AG04450 (cell line): ENCODE measurements at regions not wholly inside any gene's neighbourhood (a gene's known extent, or its start where the extent isn't known, plus 50 kb on each side); places are given as distances from the start of the nearest gene placed in this dataset.

Experiments used
- CTCF ChIA-PET: fragments of 300-600, 350-600 bp; formaldehyde crosslinking; extraction: SDS; loops from one replicate; lab custom pipeline; 2022; ENCODE audit warnings: antibody characterized with exemption, inconsistent platforms; lab: Charles Lee
- POLR2A ChIA-PET: fragments of 350-600 bp; formaldehyde crosslinking; extraction: SDS; loops from one replicate; lab custom pipeline; 2021; ENCODE audit warnings: antibody characterized with exemption, inconsistent platforms; lab: Yijun Ruan, JAX
- DNase-seq: peaks from one replicate; pipeline ENCODE4 v3.0.0-alpha.2; 2011; ENCODE audit warnings: low read depth, low spot score
- H3K27ac ChIP-seq: one replicate; pipeline ENCODE4 v1.5.1; 2012; ENCODE audit warnings: low read depth, low read length, control low read depth
- H3K27me3 ChIP-seq: one replicate; pipeline ENCODE4 v1.6.0; 2012; ENCODE audit warnings: low read length; ENCODE audit not compliant: control insufficient read depth, insufficient read depth
- H3K4me3 ChIP-seq: 2 replicates; pipeline ENCODE4 v1.5.1; 2011; ENCODE audit warnings: mild to moderate bottlenecking, low read depth, low read length, control low read depth
- H3K9me3 ChIP-seq: 2 replicates; pipeline ENCODE4 v1.5.1; 2012; ENCODE audit warnings: low read length; ENCODE audit not compliant: control insufficient read depth, insufficient read depth
- CTCF ChIP-seq: IDR thresholded peaks from 2 replicates; pipeline ENCODE4 v1.5.1; 2011; ENCODE audit warnings: low read depth, low read length, control low read depth, inconsistent platforms

GRCh38 chr12:22851532-22851931 is 226.6 kb downstream of the ETNK1 start:
- POLR2A ChIA-PET: no interaction called here
- no peak for TF ChIP-seq CTCF
- CTCF ChIA-PET: no interaction called here
- Histone ChIP-seq H3K27me3 (no peaks in the 10 kb centered on the region), H3K9me3 (no peaks in the 10 kb centered on the region), H3K27ac (no peak overlapping the region), H3K4me3 (no peak overlapping the region)
- DNase-seq: no peak

GRCh38 chr12:22855456-22855855 is 230.5 kb downstream of the ETNK1 start:
- H3K4me3 ChIP-seq: no peak overlapping the region
- TF ChIP-seq CTCF: no peak
- ChIA-PET POLR2A (no interaction called here), CTCF (interaction anchor here (1.0 to 4.6 kb wide), 7 partner anchors 18 to 1923 kb away, joined by 3 to 32 read pairs (median 5); no protein-coding TSS in a partner anchor)
- no peaks in the 10 kb centered on the region for H3K9me3 ChIP-seq
- no peaks in the 10 kb centered on the region for H3K27me3 ChIP-seq
- DNase-seq: no peak
- no peak overlapping the region for H3K27ac ChIP-seq

- Histone ChIP-seq H3K27ac (no peak overlapping the region), H3K4me3 (no peak overlapping the region), H3K27me3 (no peaks in the 10 kb centered on the region), H3K9me3 (no peaks in the 10 kb centered on the region)
- ChIA-PET CTCF (interaction anchor here (0.6 to 4.6 kb wide), 21 partner anchors 13 to 1923 kb away, joined by 3 to 32 read pairs (median 3); no protein-coding TSS in a partner anchor), POLR2A (no interaction called here)
- peak; percentile 70 for TF ChIP-seq CTCF
- DNase-seq: peak; percentile 1
These were observed 231.2 kb downstream of the ETNK1 start for GRCh38 chr12:22856178-22856577.

GRCh38 chr12:22858849-22859570 is 234.0 kb downstream of the ETNK1 start:
- DNase-seq: no peak
- no peak overlapping the region for H3K27ac ChIP-seq
- ChIA-PET CTCF (interaction anchor here (1.0 kb wide), 1 partner anchor 196 kb away, joined by 3 read pairs; no protein-coding TSS in a partner anchor), POLR2A (no interaction called here)
- H3K4me3 ChIP-seq: no peak overlapping the region
- no peaks in the 10 kb centered on the region for H3K27me3 ChIP-seq
- no peak for TF ChIP-seq CTCF
- H3K9me3 ChIP-seq: no peaks in the 10 kb centered on the region

- H3K4me3 ChIP-seq: no peak overlapping the region
- no peaks in the 10 kb centered on the region for H3K9me3 ChIP-seq
- CTCF ChIA-PET: interaction anchor here (0.7 kb wide), 1 partner anchor 120 kb away, joined by 4 read pairs; no protein-coding TSS in a partner anchor
- TF ChIP-seq CTCF: no peak
- no peak for DNase-seq
- no peak overlapping the region for H3K27ac ChIP-seq
- H3K27me3 ChIP-seq: no peaks in the 10 kb centered on the region
- POLR2A ChIA-PET: no interaction called here
These were observed 236.0 kb downstream of the ETNK1 start for GRCh38 chr12:22860926-22861325.
